HAP-1 (cell line): ENCODE measurements at regions not wholly inside any gene's neighbourhood (a gene's known extent, or its start where the extent isn't known, plus 50 kb on each side); places are given as distances from the start of the nearest gene placed in this dataset.

ENCODE experiments used
- DNase-seq, 2 experiments: peaks; one replicate each; pipeline ENCODE4 v3.0.0-alpha.2; 2016 to 2020; ENCODE audit warnings: low spot score in 2 of 2
- H3K27me3 ChIP-seq: fragments of 250-450 bp; sonication (Bioruptor Pico); 2 replicates; pipeline ENCODE4 v1.5.1; 2020; ENCODE audit warnings: low read depth, mild to moderate bottlenecking, moderate library complexity
- H3K36me3 ChIP-seq: fragments of 250-450 bp; sonication (Bioruptor Pico); replicated peaks from 2 replicates; pipeline ENCODE4 v1.5.1; 2020; ENCODE audit warnings: mild to moderate bottlenecking
- H3K4me1 ChIP-seq: fragments of 250-450 bp; sonication (Bioruptor Pico); 2 replicates; pipeline ENCODE4 v1.5.1; 2020; ENCODE audit warnings: mild to moderate bottlenecking
- H3K4me3 ChIP-seq: fragments of 250-450 bp; sonication (Bioruptor Pico); 2 replicates; pipeline ENCODE4 v1.5.1; 2020; ENCODE audit warnings: mild to moderate bottlenecking, moderate library complexity
- H3K9me3 ChIP-seq: fragments of 250-450 bp; sonication (Bioruptor Pico); 2 replicates; pipeline ENCODE4 v1.5.1; 2020; ENCODE audit warnings: mild to moderate bottlenecking, moderate library complexity
- in situ Hi-C: fragments of 300-500 bp; cut with MboI; formaldehyde crosslinking; loops from 3 replicates; pipeline ENCODE4 v1.14.3; 2020; ENCODE audit warnings: low sequenced_read_pairs, inconsistent platforms, mixed read lengths

DNA sequence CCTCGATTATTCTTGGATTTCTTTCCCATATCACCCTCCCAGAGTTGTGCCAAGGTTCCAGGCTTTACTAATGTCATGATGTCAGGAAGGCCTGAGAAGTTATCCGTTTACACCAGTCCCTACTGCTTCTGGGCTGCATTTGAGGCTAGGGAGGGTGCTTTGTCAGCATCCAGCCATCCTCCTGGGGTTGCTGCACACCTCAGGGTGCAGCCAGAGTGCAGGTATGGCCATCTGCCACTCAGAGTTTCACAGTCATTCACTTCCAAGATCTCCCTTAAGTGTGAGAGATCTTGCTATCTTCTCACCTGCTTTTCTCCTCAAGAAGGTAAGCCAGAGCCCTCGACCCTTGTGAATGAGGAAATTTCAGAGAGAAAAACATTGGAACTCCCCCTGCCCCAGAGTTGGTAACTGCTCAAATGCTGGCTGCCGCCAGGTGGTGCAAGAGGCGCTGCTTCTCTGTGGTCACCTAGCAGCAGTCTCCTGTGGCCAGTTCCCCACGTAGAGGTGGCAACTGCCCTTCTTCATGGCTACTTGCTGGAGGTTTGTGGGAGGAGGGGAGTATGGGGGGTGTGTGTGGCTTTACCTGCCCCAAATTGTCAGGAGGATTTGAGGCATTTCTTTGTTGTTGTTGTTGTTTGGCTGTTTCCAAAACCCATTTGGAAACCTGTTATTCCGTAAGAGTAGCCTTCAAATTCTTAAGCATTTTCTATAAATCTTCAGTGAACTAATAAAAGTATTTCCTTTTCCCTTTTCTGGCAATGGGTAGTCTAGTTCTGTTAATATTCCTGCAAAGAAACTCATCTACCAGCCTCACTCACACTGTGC, 259.6 kb upstream of the DMRT1 start:
- Histone ChIP-seq H3K9me3 (no peaks in the 10 kb centered on the region), H3K4me1 (peaks cover 4% of the 10 kb centered on the region), H3K36me3 (no peaks in the 10 kb centered on the region), H3K27me3 (no peaks in the 10 kb centered on the region), H3K4me3 (no peak overlapping the region)
- DNase-seq, result no peak
- in situ Hi-C loops, result no loop called here

DNA sequence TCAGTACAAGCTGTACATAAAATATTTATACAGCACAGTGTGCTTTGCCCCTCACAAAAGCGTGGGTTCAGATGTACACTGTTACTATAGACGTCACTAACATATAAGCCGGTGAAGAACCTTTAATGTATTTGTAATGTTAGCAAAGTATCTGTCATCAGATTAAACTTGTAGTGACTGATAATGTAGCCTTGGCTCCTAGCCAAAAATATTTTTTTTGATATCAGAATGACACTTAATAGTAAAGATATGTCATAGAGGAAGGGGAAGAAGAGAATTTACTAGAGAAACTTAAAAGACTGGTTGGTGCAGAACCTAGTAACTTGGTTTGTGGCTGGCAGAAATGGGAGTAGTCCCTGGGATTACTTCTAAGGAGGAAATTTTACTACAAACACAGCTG, 258.7 kb upstream of the DMRT1 start:
- no peaks in the 10 kb centered on the region for H3K27me3 ChIP-seq
- no peaks in the 10 kb centered on the region for H3K36me3 ChIP-seq
- H3K4me1 ChIP-seq, result peaks cover 10% of the 10 kb centered on the region
- no peak overlapping the region for H3K4me3 ChIP-seq
- in situ Hi-C loops, result no loop called here
- no peak for DNase-seq
- no peaks in the 10 kb centered on the region for H3K9me3 ChIP-seq

DNA sequence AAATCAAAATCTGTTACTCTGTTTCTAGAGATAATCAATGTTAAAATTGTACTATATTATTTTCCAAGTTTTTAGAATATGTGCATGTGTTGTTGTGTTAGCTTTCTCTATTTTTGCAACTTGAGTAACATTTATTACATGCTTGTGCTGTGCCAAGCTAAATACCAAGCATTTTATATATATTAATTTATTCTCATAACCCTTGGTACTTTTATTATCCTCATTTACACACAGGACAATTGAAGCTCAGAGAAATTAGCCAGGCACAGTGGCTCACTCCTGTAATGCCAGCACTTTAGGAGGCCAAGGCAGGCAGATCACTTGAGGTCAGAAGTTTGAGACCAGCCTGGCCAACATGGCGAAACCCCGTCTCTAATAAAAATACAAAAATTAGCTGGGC, 254.0 kb upstream of the DMRT1 start:
- H3K9me3 ChIP-seq, result no peaks in the 10 kb centered on the region
- DNase-seq, result no peak
- no peaks in the 10 kb centered on the region for H3K36me3 ChIP-seq
- H3K4me1 ChIP-seq, result peaks cover 10% of the 10 kb centered on the region
- H3K27me3 ChIP-seq, result no peaks in the 10 kb centered on the region
- H3K4me3 ChIP-seq, result no peak overlapping the region
- in situ Hi-C loops, result no loop called here

DNA sequence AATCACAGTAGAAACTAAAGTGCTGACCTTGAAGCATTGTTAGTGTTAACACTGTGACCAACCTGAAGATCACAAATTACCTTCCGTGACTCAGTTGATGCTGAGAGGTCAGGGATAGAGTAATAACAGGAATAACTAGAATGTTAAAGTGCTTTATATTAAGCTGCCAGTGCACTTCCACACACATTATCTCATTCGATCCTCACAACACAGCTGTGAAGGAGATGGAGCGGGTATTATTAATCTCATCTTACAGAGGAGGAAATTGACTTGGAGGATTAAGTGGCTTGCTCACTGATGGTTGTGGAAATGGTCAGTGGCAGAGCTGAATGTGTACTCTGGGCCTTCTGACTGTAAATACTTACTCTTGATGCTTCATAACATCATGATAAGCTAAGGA, 252.5 kb upstream of the DMRT1 start:
- DNase-seq, result no peak
- Histone ChIP-seq H3K4me1 (peaks cover 10% of the 10 kb centered on the region), H3K4me3 (no peak overlapping the region), H3K36me3 (no peaks in the 10 kb centered on the region), H3K9me3 (no peaks in the 10 kb centered on the region), H3K27me3 (no peaks in the 10 kb centered on the region)
- in situ Hi-C loops, result no loop called here

DNA sequence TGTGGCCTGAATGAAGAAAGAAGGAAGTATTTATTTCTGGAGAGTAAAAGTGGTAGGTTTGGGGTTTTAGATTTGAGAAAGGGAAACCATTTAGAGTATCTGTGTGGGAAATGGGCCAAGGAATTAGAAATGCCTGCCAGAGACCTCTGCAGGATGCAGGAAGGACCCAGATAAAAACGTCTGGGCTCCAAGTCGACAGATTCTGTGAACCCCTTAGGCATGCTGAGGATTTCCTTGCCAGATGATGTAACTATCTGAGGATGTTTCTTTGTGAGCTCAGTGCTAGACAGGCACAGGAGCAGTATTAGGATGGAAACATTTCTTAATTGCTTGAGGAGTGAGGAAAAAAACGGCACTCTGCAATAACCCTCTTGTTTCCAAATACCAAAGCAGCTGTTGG, 251.8 kb upstream of the DMRT1 start:
- no peaks in the 10 kb centered on the region for H3K36me3 ChIP-seq
- no peak overlapping the region for H3K4me3 ChIP-seq
- H3K9me3 ChIP-seq, result no peaks in the 10 kb centered on the region
- no peak for DNase-seq
- no peaks in the 10 kb centered on the region for H3K27me3 ChIP-seq
- H3K4me1 ChIP-seq, result peaks cover 10% of the 10 kb centered on the region
- in situ Hi-C loops, result no loop called here

DNA sequence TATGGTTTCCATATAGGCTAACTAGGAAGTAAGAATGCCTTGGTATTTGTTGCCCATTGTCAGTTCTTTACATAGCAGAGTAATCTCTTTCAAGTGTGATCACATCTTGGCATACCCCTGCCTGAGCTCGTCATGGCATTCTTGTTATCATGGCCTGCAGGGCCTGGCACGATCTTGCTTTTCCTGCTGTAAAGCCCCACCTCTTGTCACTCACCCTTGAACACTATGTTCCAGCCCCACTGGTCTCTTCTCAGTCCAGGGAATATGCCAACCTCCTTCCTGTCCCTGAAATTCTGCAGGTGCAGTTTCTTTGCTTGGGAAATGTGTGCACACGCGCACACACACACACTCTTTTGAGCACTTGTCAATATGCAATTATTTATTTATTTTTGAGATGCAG, 250.2 kb upstream of the DMRT1 start:
- DNase-seq, result no peak
- no peak overlapping the region for H3K4me3 ChIP-seq
- in situ Hi-C loops, result no loop called here
- no peaks in the 10 kb centered on the region for H3K27me3 ChIP-seq
- peaks cover 10% of the 10 kb centered on the region for H3K4me1 ChIP-seq
- H3K9me3 ChIP-seq, result no peaks in the 10 kb centered on the region
- no peaks in the 10 kb centered on the region for H3K36me3 ChIP-seq

DNA sequence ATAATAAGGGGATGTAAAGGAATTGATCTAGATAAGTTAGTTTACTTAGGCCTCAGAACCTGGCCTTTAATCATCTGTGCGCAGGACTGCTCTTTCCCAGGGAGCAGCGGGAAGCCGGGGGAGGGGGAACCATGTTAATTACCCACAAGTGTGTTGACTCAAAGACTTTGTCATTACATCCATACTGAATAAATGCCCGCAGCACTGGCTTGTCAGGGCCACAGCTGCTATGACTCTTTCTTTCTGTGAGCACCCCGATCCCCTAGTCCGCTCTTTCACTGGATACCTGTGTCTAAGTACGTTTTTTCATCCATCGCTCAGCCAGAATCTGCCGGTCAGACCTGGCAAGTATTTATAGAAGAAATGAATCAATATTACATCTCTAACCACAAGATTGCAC, 249.3 kb upstream of the DMRT1 start:
- in situ Hi-C loops, result no loop called here
- H3K4me3 ChIP-seq, result no peak overlapping the region
- no peaks in the 10 kb centered on the region for H3K36me3 ChIP-seq
- no peaks in the 10 kb centered on the region for H3K27me3 ChIP-seq
- peak in 1 of 2 experiments; percentile 28 for DNase-seq
- H3K9me3 ChIP-seq, result no peaks in the 10 kb centered on the region
- peaks cover 3% of the 10 kb centered on the region for H3K4me1 ChIP-seq

DNA sequence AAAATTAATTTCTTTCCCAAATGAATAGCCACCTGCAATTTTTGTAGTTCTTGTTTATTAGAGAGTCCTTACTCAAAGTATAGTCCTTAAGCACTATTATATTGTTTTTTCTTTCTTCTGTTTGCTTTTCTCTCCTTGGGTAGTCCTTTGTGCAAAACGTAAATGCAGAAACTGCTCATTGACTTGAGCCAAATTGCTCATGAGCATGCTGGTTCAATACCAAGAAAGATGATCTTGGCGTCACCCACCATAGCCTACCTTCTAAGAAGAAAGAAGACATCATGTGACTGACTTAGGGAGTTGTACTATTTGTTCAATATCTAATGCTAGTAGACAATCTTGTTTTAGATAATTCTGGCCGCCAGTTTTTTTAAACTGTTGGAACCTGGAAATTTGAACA, 248.8 kb upstream of the DMRT1 start:
- no peak overlapping the region for H3K4me3 ChIP-seq
- in situ Hi-C loops, result no loop called here
- H3K4me1 ChIP-seq, result no peaks in the 10 kb centered on the region
- H3K27me3 ChIP-seq, result no peaks in the 10 kb centered on the region
- no peaks in the 10 kb centered on the region for H3K9me3 ChIP-seq
- DNase-seq, result no peak
- no peaks in the 10 kb centered on the region for H3K36me3 ChIP-seq

DNA sequence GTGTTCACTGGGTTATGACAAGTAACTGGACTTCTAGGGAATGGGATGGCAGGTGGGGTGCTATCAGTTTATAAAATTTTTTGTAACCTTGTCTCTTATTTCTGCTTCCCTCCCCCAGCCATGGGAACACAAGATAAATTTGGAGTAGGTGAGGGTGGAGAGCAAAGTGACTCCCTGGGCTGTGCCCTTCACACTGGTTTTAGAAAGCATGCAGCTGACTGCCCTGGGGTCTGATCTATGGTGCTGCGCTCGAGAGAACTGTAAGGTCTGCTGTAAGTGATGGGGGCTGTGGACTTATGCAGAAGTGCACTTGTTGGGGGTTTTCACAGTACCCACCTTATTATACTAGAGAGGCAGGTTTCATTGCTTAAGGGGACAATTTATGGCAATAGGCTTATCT, 247.7 kb upstream of the DMRT1 start:
- no peaks in the 10 kb centered on the region for H3K36me3 ChIP-seq
- in situ Hi-C loops, result no loop called here
- no peaks in the 10 kb centered on the region for H3K4me1 ChIP-seq
- no peak for DNase-seq
- no peak overlapping the region for H3K4me3 ChIP-seq
- no peaks in the 10 kb centered on the region for H3K9me3 ChIP-seq
- H3K27me3 ChIP-seq, result no peaks in the 10 kb centered on the region

DNA sequence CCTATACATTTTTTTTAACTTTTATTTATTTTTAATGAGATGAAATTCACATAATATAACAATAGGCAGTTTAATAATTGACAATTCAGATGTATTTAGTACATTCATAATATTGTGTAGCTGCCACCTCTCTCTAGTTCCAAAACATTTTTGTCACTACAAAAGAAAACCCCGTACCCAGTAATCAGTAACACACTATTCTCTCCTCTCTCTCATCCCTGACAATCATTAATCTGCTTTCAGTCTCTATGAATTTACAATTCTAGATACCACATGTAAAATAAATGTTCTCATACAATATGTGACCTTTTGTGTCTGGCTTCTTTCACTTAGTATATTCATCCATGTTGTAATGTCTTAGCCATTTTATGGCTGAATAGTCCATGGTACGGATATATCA, 244.8 kb upstream of the DMRT1 start:
- no peaks in the 10 kb centered on the region for H3K27me3 ChIP-seq

DNA sequence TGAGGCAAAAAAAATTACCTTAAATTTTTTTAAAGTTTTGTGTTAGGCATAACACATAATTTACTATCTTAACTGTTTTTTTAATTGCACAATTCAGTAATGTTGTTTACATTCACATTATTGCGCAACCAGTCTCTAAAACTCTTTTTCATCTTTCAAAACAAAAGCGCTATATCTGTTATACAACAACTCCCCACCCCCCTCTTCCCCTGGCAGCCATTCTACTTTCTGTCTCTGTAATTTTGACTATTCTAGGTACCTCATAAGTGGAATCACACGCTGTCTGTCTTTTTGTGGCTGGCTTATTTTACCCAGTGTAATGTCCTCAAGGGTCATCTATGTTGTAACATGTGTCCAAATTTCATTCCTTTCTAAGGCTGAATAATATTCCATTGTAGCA, 241.5 kb upstream of the DMRT1 start:
- DNase-seq, result no peak
- H3K27me3 ChIP-seq, result no peaks in the 10 kb centered on the region
- no peaks in the 10 kb centered on the region for H3K4me1 ChIP-seq
- no peaks in the 10 kb centered on the region for H3K36me3 ChIP-seq
- no peaks in the 10 kb centered on the region for H3K9me3 ChIP-seq
- H3K4me3 ChIP-seq, result no peak overlapping the region
- in situ Hi-C loops, result no loop called here

More for the DNA sequence above, 244.8 kb upstream of the DMRT1 start:
- H3K4me3 ChIP-seq, result no peak overlapping the region
- DNase-seq, result no peak
- H3K9me3 ChIP-seq, result no peaks in the 10 kb centered on the region
- no peaks in the 10 kb centered on the region for H3K36me3 ChIP-seq
- H3K4me1 ChIP-seq, result no peaks in the 10 kb centered on the region
- in situ Hi-C loops, result no loop called here

DNA sequence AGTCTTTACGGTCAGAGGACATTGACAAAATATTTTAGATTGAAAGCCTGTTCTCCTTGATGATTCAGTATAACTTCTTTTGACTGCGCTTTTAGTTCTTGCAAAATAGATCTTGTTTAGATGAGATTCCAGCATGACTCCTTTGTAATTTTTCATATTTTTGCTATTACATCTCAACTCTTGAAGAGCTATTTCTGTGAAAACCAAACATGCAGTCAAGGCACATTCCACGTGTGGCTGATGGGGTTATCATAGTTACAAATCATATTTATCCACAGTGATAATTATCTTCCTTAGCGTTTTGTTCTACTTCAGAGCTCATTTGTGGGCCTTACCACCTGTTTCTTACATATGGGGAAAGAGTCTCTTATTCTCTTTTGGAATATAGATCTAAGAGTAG, 238.8 kb upstream of the DMRT1 start:
- in situ Hi-C loops, result no loop called here
- Histone ChIP-seq H3K36me3 (no peaks in the 10 kb centered on the region), H3K4me1 (no peaks in the 10 kb centered on the region), H3K27me3 (no peaks in the 10 kb centered on the region), H3K4me3 (no peak overlapping the region), H3K9me3 (no peaks in the 10 kb centered on the region)
- DNase-seq, result no peak

DNA sequence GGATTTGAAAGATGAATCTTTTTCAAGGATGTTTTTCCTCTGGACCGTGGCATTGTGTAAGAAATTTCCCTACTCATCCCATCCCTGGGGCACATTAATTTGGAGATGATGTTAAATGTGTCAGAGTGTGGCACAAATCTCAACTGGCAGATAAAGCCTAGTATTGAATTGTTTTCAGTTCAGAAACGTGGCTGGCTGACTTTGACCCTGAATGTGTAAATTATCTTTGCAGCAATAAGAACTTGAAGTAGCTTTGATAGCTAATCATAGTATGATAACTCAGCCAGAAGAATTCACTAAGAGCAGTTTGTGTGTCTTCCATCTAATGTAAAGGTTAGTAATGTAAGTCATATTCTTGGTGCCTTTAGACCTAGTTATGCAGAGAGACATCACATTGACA, 238.4 kb upstream of the DMRT1 start:
- H3K4me1 ChIP-seq, result no peaks in the 10 kb centered on the region
- H3K36me3 ChIP-seq, result no peaks in the 10 kb centered on the region
- H3K9me3 ChIP-seq, result no peaks in the 10 kb centered on the region
- no peak for DNase-seq
- no peak overlapping the region for H3K4me3 ChIP-seq
- H3K27me3 ChIP-seq, result no peaks in the 10 kb centered on the region
- in situ Hi-C loops, result no loop called here

DNA sequence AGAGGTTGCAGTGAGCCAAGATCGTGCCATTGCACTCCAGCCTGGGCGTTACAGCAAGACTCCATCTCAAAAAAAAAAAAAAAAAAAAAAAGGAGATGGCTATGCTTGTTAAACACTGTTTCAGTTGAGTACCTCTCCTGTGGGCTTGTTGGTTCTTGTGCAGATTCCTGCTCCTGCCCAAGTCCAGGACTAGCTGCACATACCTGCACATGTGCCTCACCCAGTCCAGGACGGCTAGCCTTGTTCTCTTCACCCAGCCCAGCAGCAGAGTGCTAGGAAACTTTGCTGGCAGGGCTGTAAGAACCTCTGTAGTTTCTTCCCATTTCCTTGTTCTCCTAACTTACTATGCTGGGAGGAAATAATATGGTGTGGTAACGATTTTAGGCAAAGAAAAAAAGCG, 234.1 kb upstream of the DMRT1 start:
- in situ Hi-C loops, result no loop called here
- Histone ChIP-seq H3K9me3 (no peaks in the 10 kb centered on the region), H3K4me1 (no peaks in the 10 kb centered on the region), H3K27me3 (no peaks in the 10 kb centered on the region), H3K4me3 (no peak overlapping the region), H3K36me3 (no peaks in the 10 kb centered on the region)
- DNase-seq, result no peak
